Inferior parietal cortex (tissue), 1 donor: ENCODE measurements at regions not wholly inside any gene's neighbourhood (a gene's known extent, or its start where the extent isn't known, plus 50 kb on each side); places are given as distances from the start of the nearest gene placed in this dataset.

Source experiments
- DNase-seq: peaks from one replicate; pipeline ENCODE4 v3.0.0-alpha.2; 2016; ENCODE audit errors: extremely low spot score

DNA sequence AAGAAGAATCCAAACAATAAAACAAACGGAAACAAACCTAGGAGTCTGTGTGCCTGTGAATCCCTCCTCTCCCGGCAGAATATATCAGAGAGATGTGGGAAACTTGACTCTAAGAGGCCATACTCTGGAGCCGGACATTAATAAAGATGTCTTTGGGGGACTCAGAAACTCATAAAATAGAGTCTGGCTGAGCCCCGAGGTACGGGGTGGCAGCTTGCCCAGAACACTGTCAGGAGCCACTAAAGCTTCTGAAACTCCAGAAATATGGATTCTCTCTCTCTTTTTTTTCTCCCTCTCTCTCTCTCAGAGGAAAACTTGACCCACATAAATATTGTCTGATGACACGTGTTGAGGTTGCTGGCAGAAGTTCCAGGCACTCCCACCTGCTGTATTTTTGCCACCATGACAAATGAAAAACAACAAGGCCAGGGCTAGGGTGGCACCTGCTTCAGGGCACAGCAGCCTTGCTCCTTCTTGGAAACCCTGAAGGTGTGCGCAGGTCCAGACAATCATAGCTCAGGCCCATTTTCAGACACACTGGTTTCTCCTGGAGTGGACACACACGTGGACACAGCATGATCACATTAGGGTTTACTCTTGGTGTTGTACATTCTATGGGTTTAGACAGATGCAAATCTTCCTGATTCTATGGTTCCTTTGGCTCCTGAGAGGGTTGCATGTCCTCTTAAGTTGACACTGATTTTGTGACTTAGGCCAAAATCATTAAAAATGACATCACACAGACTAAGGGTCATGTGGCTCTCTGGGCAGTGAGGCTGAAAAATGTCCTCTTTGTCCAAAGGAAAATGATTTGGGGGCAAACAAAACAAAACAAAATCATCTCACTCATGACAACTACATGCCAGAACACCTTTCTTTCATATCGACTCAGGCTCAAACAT, 282.6 kb upstream of the IRX3 start:
- no peak for DNase-seq

GRCh38 chr16:54564841-54565240, 278.3 kb upstream of the IRX3 start:
- DNase-seq = no peak

- no peak for DNase-seq
Observed at GRCh38 chr16:54554581-54554980, 268.0 kb upstream of the IRX3 start.

DNA sequence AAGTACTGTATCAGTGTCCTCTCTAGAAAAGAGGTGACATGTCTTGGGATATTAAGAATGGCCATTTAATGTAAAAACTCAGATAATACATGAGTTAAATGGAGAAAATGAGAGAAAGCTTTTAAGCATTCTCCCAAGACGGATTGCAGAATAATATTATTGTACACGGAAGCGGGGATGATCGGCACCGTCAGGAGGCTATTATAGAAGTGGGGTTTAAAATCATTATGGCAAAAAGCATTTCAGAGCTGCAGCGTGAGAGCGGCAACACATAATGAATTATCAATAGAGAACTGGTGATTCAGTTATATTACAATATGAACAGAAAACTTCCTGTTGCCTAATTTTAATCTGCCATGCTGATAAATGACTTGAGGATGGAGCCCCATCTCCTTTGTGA, 261.7 kb upstream of the IRX3 start:
- DNase-seq = no peak

DNA sequence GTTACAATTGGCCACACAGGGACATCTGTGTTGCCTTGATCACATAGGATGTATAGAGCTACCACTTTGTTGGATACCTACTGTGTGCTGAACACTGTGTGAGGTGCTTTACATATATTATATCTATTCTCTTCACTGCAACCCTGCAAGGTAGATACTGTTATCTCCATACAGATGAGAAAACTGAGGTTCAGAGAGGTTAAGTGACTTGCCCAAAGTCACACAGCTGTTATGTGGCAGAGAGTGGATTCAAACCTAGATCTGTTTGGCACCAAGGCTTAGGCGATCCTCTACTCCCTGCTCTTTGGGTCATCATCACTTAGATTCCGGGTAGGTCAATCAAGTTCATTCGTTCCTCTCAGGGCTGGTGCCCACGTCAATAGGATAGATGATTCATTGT, 260.5 kb upstream of the IRX3 start:
- DNase-seq = no peak

DNA sequence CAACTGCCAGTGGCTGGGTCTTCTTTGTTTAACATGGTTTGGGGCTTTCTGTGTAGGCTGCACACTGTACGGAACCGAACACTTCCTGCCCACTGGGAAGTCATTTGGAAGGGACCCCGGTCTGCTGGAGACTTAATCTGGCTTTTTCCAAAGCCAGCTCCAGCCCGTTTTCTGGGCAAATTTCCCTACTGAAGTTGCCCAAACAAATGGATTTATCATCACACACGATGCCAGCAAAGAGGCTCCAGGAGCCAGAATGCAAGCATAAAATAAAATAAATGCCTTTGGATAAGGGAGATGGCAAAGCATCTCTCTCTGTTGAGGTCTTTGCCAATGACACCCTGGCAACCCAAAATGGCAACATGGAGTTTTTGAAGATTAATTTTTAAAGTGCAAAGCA, 259.9 kb upstream of the IRX3 start:
- no peak for DNase-seq

DNA sequence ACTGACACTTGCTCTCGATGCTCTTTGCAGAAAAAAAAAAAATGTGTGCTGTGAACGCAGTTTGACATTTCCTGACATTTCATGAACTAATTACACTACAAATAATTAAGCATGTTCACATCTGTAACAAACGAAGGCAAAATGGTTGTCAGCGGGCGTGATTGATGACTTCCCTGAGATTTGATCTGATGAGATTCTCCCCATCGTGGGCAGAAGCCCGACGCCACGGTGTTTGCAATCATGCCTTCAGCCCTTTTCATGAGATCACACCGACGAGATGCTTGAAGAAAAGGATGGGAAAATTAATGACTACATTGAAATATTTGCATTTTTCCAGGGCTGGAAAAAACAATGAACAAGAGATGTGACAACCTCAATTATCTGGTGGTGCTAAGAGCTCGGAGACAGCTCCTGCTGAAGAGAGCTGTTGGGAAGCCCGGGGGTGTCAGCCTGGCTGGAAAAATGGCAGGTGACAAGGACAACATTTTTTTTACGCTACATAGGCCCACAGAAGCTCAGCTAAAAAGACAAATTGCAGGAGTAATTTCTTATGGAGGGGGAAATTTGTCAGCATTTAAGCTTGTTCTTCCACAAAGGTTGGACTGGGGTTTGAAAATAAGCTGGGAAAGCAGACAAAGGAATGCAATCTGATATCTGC, 259.4 kb upstream of the IRX3 start:
- DNase-seq = no peak

DNA sequence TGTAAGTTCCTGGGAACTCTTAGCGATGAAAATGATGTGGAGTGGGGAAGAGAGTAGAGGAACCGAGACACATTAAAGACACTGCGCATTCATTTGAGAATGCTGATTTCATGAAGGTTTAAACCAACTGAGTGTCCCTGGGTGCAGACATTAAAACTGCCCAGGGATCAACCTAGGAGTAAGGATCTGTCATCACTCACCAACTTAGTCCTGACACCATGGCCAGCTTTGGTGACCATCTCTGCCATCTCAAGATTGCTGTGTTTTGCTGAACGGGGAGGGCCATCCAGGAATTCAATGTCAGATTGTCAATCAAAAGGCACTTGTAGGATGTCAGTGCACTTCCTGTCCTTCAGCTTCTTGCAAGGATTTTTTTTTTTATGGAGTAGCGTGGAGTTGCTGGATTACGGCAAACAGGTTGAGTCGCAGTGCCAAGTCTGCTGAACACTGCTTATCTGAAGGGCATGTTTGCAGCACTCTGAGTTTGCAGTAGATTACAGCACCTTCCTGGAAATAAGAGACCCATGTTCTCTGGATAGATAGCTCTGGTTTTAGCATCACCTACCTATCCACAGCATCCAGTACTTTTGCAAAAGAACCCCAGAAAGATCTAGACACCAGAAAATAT, 258.1 kb upstream of the IRX3 start:
- no peak for DNase-seq

DNA sequence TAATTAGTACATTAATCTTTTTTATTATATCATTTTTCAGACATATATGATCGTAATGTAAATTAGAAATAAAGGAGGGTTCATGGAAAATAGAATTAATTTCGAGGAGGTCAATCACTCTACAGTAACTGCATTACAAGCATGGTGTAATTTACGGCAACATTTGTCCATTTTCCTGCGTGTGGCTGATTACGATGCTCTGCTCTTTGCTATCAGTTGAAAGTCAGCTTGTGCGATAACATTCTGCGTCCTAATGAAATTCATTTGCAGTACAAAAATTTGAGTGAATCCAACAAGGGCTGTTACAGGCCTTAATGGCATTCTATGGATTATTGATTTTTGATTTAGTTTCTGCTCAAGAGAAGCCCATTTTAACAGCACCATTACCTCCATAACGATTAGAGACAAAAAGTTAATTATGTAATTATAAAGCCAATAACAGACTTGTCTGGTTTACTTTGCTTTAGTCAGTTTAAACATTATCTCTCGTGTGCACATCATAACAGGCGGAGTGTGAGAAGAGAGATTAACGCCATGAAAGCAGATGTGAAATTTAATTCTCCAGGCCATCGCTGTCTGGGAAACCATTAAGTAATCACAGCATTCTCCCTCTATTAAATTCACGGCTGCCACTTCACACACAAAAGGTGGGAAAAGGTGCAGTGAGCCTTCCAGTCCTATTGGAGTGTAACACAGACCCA, 256.4 kb upstream of the IRX3 start:
- no peak for DNase-seq

- DNase-seq = no peak
Observed at GRCh38 chr16:54540525-54541180, 254.1 kb upstream of the IRX3 start.

DNA sequence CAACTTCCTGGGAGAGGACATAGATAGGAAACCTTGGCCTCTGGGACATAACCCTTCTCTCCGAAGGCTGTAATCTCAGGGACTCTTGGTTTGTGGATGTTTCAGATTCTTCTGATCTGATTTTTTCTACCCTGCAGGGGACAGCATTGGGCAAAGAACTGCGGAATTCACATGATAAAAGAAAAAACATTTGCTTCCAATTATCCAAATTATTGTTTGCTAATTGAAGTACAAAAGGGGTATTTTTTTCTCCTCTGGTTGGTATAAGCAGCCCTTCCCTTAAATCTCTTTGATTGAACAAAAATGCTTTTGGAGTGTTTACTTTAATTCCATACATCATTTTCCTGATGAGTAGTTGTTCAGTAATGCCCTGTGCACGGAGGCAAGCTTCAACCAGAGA, 251.7 kb upstream of the IRX3 start:
- DNase-seq = no peak

GRCh38 chr16:54533856-54534490, 247.4 kb upstream of the IRX3 start:
- no peak for DNase-seq

- no peak for DNase-seq
Observed at GRCh38 chr16:54526916-54527315, 240.3 kb upstream of the IRX3 start.

- DNase-seq = no peak
Observed at GRCh38 chr16:54526087-54526486, 239.5 kb upstream of the IRX3 start.

GRCh38 chr16:54525104-54525503, 238.5 kb upstream of the IRX3 start:
- no peak for DNase-seq

DNA sequence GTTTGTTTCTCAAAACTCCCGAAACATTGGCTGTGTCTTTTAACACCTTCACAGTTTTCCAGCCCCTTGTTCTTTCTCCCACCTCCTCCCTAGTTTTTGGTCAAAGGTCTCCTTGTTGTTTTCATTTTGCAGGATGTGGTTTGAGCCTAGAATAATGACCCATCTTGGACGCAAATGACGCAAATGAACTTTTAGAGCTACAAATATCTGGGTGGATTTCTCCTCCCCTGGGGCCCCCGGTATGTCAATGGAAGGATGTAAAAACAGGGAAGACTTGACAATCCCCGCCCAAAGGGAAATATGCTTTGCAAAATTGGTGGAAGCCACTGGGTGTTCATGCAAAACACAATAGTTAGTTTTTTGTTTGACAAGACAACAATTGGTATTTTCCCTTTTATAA, 236.0 kb upstream of the IRX3 start:
- DNase-seq = no peak

DNA sequence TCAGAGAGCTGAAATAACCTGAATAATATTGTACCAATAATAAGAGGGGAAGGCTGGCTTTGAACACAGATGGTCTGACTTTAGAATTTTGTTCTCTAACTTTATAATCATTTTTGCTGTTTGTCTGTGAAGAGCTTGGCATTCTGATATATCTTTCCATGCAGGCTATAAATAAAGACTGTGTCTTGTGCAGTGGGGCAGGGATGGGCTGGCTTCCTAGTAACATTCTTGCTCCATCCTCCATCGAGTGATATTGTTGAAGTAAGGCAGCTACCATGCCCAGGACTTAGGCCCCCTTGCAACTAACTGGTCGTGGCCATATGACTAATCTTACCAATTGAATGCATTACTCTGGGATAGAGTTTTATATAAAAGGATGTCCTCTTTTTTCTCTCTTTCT, 234.7 kb upstream of the IRX3 start:
- DNase-seq = no peak

- DNase-seq = no peak
Observed at GRCh38 chr16:54519161-54519695, 232.6 kb upstream of the IRX3 start.

DNA sequence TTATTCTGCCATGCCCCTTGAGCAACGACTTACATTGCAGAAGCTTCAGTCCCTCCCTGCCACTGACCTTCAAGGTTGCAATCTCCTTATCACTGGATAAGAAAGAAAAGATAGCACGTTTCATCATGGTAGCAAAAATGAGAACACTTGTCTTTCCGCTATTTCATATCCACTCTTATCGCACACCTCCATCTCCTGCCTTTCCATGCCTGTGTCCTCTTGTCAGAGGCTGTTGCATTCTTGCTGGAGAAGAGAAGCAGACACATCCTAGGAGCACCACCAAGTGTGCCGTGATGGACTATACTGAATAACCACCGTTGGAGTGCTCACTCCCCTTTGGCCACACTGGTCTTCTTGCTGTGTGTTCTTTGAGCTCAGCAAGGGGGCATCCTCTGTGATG, 230.6 kb upstream of the IRX3 start:
- DNase-seq = no peak

- no peak for DNase-seq
Observed at GRCh38 chr16:54512467-54512995, 225.9 kb upstream of the IRX3 start.
